PC-9 (cell line): ENCODE measurements at regions not wholly inside any gene's neighbourhood (a gene's known extent, or its start where the extent isn't known, plus 50 kb on each side); places are given as distances from the start of the nearest gene placed in this dataset.

Experiments used
- CTCF ChIP-seq: fragments of 200-600 bp; sonication (generic); conservative IDR thresholded peaks from 2 replicates; pipeline ENCODE4 v1.6.1; 2017; ENCODE audit warnings: mixed run types, antibody characterized with exemption, mild to moderate bottlenecking, moderate library complexity
- EZH2 ChIP-seq: fragments of 200-600 bp; sonication (generic); IDR thresholded peaks from 2 replicates; pipeline ENCODE4 v1.8.0; 2017; ENCODE audit warnings: antibody characterized with exemption, low read depth

GRCh38 chr5:5583023-5583765, 160.7 kb downstream of the ICE1 start:
- TF ChIP-seq CTCF (no peak), EZH2 (no peak)
